Memory B cell (primary cell): ENCODE measurements at regions not wholly inside any gene's neighbourhood (a gene's known extent, or its start where the extent isn't known, plus 50 kb on each side); places are given as distances from the start of the nearest gene placed in this dataset.
"Not testable (repeated sequence)": the region's sequence is repeated elsewhere in the genome, so short reads cannot be mapped to it uniquely, and the experiment has no call there.

Experiments used
- ATAC-seq: fragments of 150-1000 bp; cut with Tn5 transposase; 2 replicates; pipeline ENCODE4 v1.10.0; 2021; ENCODE audit warnings: low read depth, mild to moderate bottlenecking, moderate library complexity
- DNase-seq, 2 donors: peaks; one replicate each; pipeline ENCODE4 v3.0.0; 2022; ENCODE audit warnings: low spot score in 2 of 2
- H3K27ac Mint-ChIP-seq: one replicate; pipeline ENCODE4 v1.8.0; 2022; ENCODE audit warnings: mild to moderate bottlenecking, moderate library complexity, mixed read lengths
- H3K27me3 Mint-ChIP-seq: one replicate; pipeline ENCODE4 v1.8.0; 2022; ENCODE audit warnings: mixed read lengths
- H3K36me3 Mint-ChIP-seq: one replicate; pipeline ENCODE4 v1.8.0; 2022; ENCODE audit warnings: mild to moderate bottlenecking, mixed read lengths
- H3K4me1 Mint-ChIP-seq: one replicate; pipeline ENCODE4 v1.8.0; 2022; ENCODE audit warnings: mixed read lengths
- H3K4me3 Mint-ChIP-seq: one replicate; pipeline ENCODE4 v1.8.0; 2022; ENCODE audit warnings: mild to moderate bottlenecking, moderate library complexity, mixed read lengths
- H3K9me3 Mint-ChIP-seq: one replicate; pipeline ENCODE4 v1.8.0; 2022; ENCODE audit warnings: mixed read lengths

GRCh38 chr14:48258703-48259102 lies 583.3 kb upstream of the MDGA2 start:
- H3K9me3 Mint-ChIP-seq, ATAC-seq, H3K27ac Mint-ChIP-seq, DNase-seq, H3K4me3 Mint-ChIP-seq, H3K36me3 Mint-ChIP-seq, H3K27me3 Mint-ChIP-seq, H3K4me1 Mint-ChIP-seq: not testable (repeated sequence)

- ATAC-seq (no peak), DNase-seq (no peak)
- no peaks in the 10 kb centered on the region for H3K36me3 Mint-ChIP-seq
- no peaks in the 10 kb centered on the region for H3K9me3 Mint-ChIP-seq
- H3K27me3 Mint-ChIP-seq = no peaks in the 10 kb centered on the region
- peaks cover 2% of the 10 kb centered on the region for H3K4me1 Mint-ChIP-seq
- no peak overlapping the region for H3K27ac Mint-ChIP-seq
- no peak overlapping the region for H3K4me3 Mint-ChIP-seq
Measured at GRCh38 chr14:48253020-48253419, 577.6 kb upstream of the MDGA2 start.

- Mint-ChIP-seq H3K27ac (no peak overlapping the region), H3K36me3 (no peaks in the 10 kb centered on the region), H3K4me1 (peaks cover 2% of the 10 kb centered on the region), H3K27me3 (no peaks in the 10 kb centered on the region), H3K9me3 (no peaks in the 10 kb centered on the region), H3K4me3 (no peak overlapping the region)
- ATAC-seq (no peak), DNase-seq (no peak)
Measured at GRCh38 chr14:48251290-48251689, 575.9 kb upstream of the MDGA2 start.

- no peaks in the 10 kb centered on the region for H3K27me3 Mint-ChIP-seq
- H3K9me3 Mint-ChIP-seq = no peaks in the 10 kb centered on the region
- H3K36me3 Mint-ChIP-seq = no peaks in the 10 kb centered on the region
- H3K4me1 Mint-ChIP-seq = peaks cover 2% of the 10 kb centered on the region
- no peak for ATAC-seq
- DNase-seq = no peak
- no peak overlapping the region for H3K27ac Mint-ChIP-seq
- no peak overlapping the region for H3K4me3 Mint-ChIP-seq
Measured at GRCh38 chr14:48250575-48250974, 575.2 kb upstream of the MDGA2 start.

- Mint-ChIP-seq H3K36me3 (no peaks in the 10 kb centered on the region), H3K4me3 (no peak overlapping the region), H3K4me1 (peaks cover 2% of the 10 kb centered on the region), H3K27ac (no peak overlapping the region), H3K9me3 (no peaks in the 10 kb centered on the region), H3K27me3 (no peaks in the 10 kb centered on the region)
- ATAC-seq (no peak), DNase-seq (no peak)
Measured at GRCh38 chr14:48247977-48248376, 572.6 kb upstream of the MDGA2 start.

GRCh38 chr14:48243900-48244299 lies 568.5 kb upstream of the MDGA2 start:
- no peaks in the 10 kb centered on the region for H3K36me3 Mint-ChIP-seq

GRCh38 chr14:48229091-48229490 lies 553.7 kb upstream of the MDGA2 start:
- Mint-ChIP-seq H3K27ac (no peak overlapping the region), H3K27me3 (no peaks in the 10 kb centered on the region), H3K4me1 (no peaks in the 10 kb centered on the region), H3K4me3 (no peak overlapping the region), H3K36me3 (no peaks in the 10 kb centered on the region), H3K9me3 (peaks cover 5% of the 10 kb centered on the region)
- no peak for ATAC-seq
- no peak for DNase-seq

More at GRCh38 chr14:48243900-48244299, 568.5 kb upstream of the MDGA2 start:
- Mint-ChIP-seq H3K9me3 (no peaks in the 10 kb centered on the region), H3K4me3 (no peak overlapping the region), H3K27ac (no peak overlapping the region), H3K4me1 (no peaks in the 10 kb centered on the region), H3K27me3 (no peaks in the 10 kb centered on the region)
- DNase-seq = no peak
- ATAC-seq = no peak

- ATAC-seq = no peak
- Mint-ChIP-seq H3K4me3 (no peak overlapping the region), H3K9me3 (peaks cover 1% of the 10 kb centered on the region), H3K27ac (no peak overlapping the region), H3K36me3 (no peaks in the 10 kb centered on the region), H3K4me1 (no peaks in the 10 kb centered on the region), H3K27me3 (no peaks in the 10 kb centered on the region)
- no peak for DNase-seq
Measured at GRCh38 chr14:48193893-48194292, 518.5 kb upstream of the MDGA2 start.

- peaks cover 14% of the 10 kb centered on the region for H3K9me3 Mint-ChIP-seq
- H3K27me3 Mint-ChIP-seq, H3K4me1 Mint-ChIP-seq, H3K4me3 Mint-ChIP-seq, H3K27ac Mint-ChIP-seq, H3K36me3 Mint-ChIP-seq, DNase-seq, ATAC-seq: not testable (repeated sequence)
Measured at GRCh38 chr14:48149624-48150023, 474.2 kb upstream of the MDGA2 start.

GRCh38 chr14:48140804-48141203 lies 465.4 kb upstream of the MDGA2 start:
- Mint-ChIP-seq H3K9me3 (peaks cover 2% of the 10 kb centered on the region), H3K27me3 (no peaks in the 10 kb centered on the region), H3K4me1 (no peaks in the 10 kb centered on the region), H3K4me3 (no peak overlapping the region), H3K36me3 (no peaks in the 10 kb centered on the region), H3K27ac (no peak overlapping the region)
- DNase-seq = no peak
- ATAC-seq = no peak

GRCh38 chr14:48129472-48129871 lies 454.1 kb upstream of the MDGA2 start:
- H3K4me3 Mint-ChIP-seq = no peak overlapping the region
- no peaks in the 10 kb centered on the region for H3K4me1 Mint-ChIP-seq
- H3K9me3 Mint-ChIP-seq = no peaks in the 10 kb centered on the region
- H3K27ac Mint-ChIP-seq = no peak overlapping the region
- no peak for ATAC-seq
- H3K36me3 Mint-ChIP-seq = no peaks in the 10 kb centered on the region
- H3K27me3 Mint-ChIP-seq = no peaks in the 10 kb centered on the region
- DNase-seq = no peak

- Mint-ChIP-seq H3K36me3 (no peaks in the 10 kb centered on the region), H3K4me1 (no peaks in the 10 kb centered on the region), H3K9me3 (no peaks in the 10 kb centered on the region), H3K27me3 (no peaks in the 10 kb centered on the region), H3K4me3 (no peak overlapping the region), H3K27ac (no peak overlapping the region)
- ATAC-seq (no peak), DNase-seq (no peak)
Measured at GRCh38 chr14:48127674-48128073, 452.3 kb upstream of the MDGA2 start.

- no peaks in the 10 kb centered on the region for H3K36me3 Mint-ChIP-seq
- H3K27me3 Mint-ChIP-seq = no peaks in the 10 kb centered on the region
- no peak overlapping the region for H3K27ac Mint-ChIP-seq
- DNase-seq = no peak
- no peaks in the 10 kb centered on the region for H3K9me3 Mint-ChIP-seq
- no peak for ATAC-seq
- no peaks in the 10 kb centered on the region for H3K4me1 Mint-ChIP-seq
- H3K4me3 Mint-ChIP-seq = no peak overlapping the region
Measured at GRCh38 chr14:48125654-48126053, 450.2 kb upstream of the MDGA2 start.

GRCh38 chr14:48113713-48114112 lies 438.3 kb upstream of the MDGA2 start:
- no peaks in the 10 kb centered on the region for H3K36me3 Mint-ChIP-seq
- H3K4me1 Mint-ChIP-seq = no peaks in the 10 kb centered on the region

GRCh38 chr14:48111151-48111550 lies 435.7 kb upstream of the MDGA2 start:
- H3K9me3 Mint-ChIP-seq = no peaks in the 10 kb centered on the region
- DNase-seq = no peak
- H3K27me3 Mint-ChIP-seq = no peaks in the 10 kb centered on the region
- H3K4me3 Mint-ChIP-seq = no peak overlapping the region
- no peaks in the 10 kb centered on the region for H3K4me1 Mint-ChIP-seq
- H3K36me3 Mint-ChIP-seq = no peaks in the 10 kb centered on the region
- ATAC-seq = no peak
- H3K27ac Mint-ChIP-seq = no peak overlapping the region

More at GRCh38 chr14:48113713-48114112, 438.3 kb upstream of the MDGA2 start:
- DNase-seq (no peak), ATAC-seq (no peak)
- Mint-ChIP-seq H3K9me3 (no peaks in the 10 kb centered on the region), H3K27ac (no peak overlapping the region), H3K27me3 (no peaks in the 10 kb centered on the region), H3K4me3 (no peak overlapping the region)

GRCh38 chr14:48107646-48108045 lies 432.2 kb upstream of the MDGA2 start:
- no peaks in the 10 kb centered on the region for H3K36me3 Mint-ChIP-seq
- ATAC-seq = no peak
- no peaks in the 10 kb centered on the region for H3K9me3 Mint-ChIP-seq
- no peak for DNase-seq
- no peaks in the 10 kb centered on the region for H3K27me3 Mint-ChIP-seq
- no peak overlapping the region for H3K4me3 Mint-ChIP-seq
- H3K4me1 Mint-ChIP-seq = no peaks in the 10 kb centered on the region
- no peak overlapping the region for H3K27ac Mint-ChIP-seq
